PC-9 (cell line): ENCODE measurements at regions not wholly inside any gene's neighbourhood (a gene's known extent, or its start where the extent isn't known, plus 50 kb on each side); places are given as distances from the start of the nearest gene placed in this dataset.

Source experiments
- BruUV-seq: library from RNA; stranded (reverse); fragments of 400-500 nt; replicated peaks from 2 replicates; lab custom pipeline; 2021; lab: Mats Ljungman, UMichigan
- CTCF ChIA-PET: fragments of 300-600 bp; sonication (Branson Sonifier 250); formaldehyde crosslinking; loops from one replicate; lab custom pipeline; 2022; ENCODE audit warnings: antibody characterized with exemption; lab: Charles Lee
- POLR2A ChIA-PET: fragments of 300-600 bp; sonication (Branson Sonifier 250); formaldehyde crosslinking; loops from one replicate; lab custom pipeline; 2022; ENCODE audit warnings: antibody characterized with exemption; ENCODE audit not compliant: unreplicated experiment; lab: Charles Lee
- DNase-seq, 2 experiments: peaks; one replicate each; pipeline versions ENCODE4 v3.0.0 to v3.0.0-alpha.2; 2015 to 2022; ENCODE audit warnings: mixed read lengths in 1 of 2
- H2AFZ ChIP-seq: fragments of 200-600 bp; sonication (generic); 2 replicates; pipeline ENCODE4 v1.8.1; 2017; ENCODE audit warnings: antibody characterized with exemption
- H3F3A ChIP-seq: fragments of 200-600 bp; sonication (generic); 2 replicates; pipeline ENCODE4 v1.8.1; 2017; ENCODE audit warnings: antibody characterized with exemption, mild to moderate bottlenecking, low read depth; ENCODE audit not compliant: insufficient read depth
- H3K27ac ChIP-seq: fragments of 200-600 bp; sonication (generic); 2 replicates; pipeline ENCODE4 v1.6.1; 2016; ENCODE audit warnings: mixed run types
- H3K27me3 ChIP-seq: fragments of 200-600 bp; sonication (generic); 2 replicates; pipeline ENCODE4 v1.6.1; 2016; ENCODE audit warnings: low read depth, mixed run types; ENCODE audit not compliant: insufficient read depth
- H3K36me3 ChIP-seq: fragments of 200-600 bp; sonication (generic); 2 replicates; pipeline ENCODE4 v1.6.1; 2016; ENCODE audit warnings: low read depth, mixed run types
- H3K4me1 ChIP-seq: fragments of 200-600 bp; sonication (generic); replicated peaks from 2 replicates; pipeline ENCODE4 v1.6.1; 2016; ENCODE audit warnings: mixed run types; ENCODE audit not compliant: insufficient read depth
- H3K4me2 ChIP-seq: fragments of 200-600 bp; sonication (generic); 2 replicates; pipeline ENCODE4 v1.6.1; 2017; ENCODE audit warnings: mixed run types
- H3K4me3 ChIP-seq: fragments of 200-600 bp; sonication (generic); 2 replicates; pipeline ENCODE4 v1.6.1; 2016; ENCODE audit warnings: mixed run types
- H3K79me2 ChIP-seq: fragments of 200-600 bp; sonication (generic); 2 replicates; pipeline ENCODE4 v1.6.1; 2017; ENCODE audit warnings: low read depth, mixed run types
- H3K9me2 ChIP-seq: fragments of 200-600 bp; sonication (generic); 2 replicates; pipeline ENCODE4 v1.8.1; 2017; ENCODE audit warnings: mild to moderate bottlenecking; ENCODE audit not compliant: insufficient read depth
- H3K9me3 ChIP-seq: fragments of 200-600 bp; sonication (generic); 2 replicates; pipeline ENCODE4 v1.8.1; 2016; ENCODE audit warnings: low read depth; ENCODE audit not compliant: insufficient read depth
- H4K20me1 ChIP-seq: fragments of 200-600 bp; sonication (generic); 2 replicates; pipeline ENCODE4 v1.8.1; 2017; ENCODE audit not compliant: insufficient read depth
- CTCF ChIP-seq: fragments of 200-600 bp; sonication (generic); conservative IDR thresholded peaks from 2 replicates; pipeline ENCODE4 v1.6.1; 2017; ENCODE audit warnings: mixed run types, antibody characterized with exemption, mild to moderate bottlenecking, moderate library complexity
- EZH2 ChIP-seq: fragments of 200-600 bp; sonication (generic); IDR thresholded peaks from 2 replicates; pipeline ENCODE4 v1.8.0; 2017; ENCODE audit warnings: antibody characterized with exemption, low read depth
- intact Hi-C: fragments of 100-400 bp; cut with micrococcal nuclease; formaldehyde crosslinking; loops from one replicate; pipeline ENCODE4 v1.10.0; 2022; ENCODE audit not compliant: unreplicated experiment

GRCh38 chr6:145544041-145544440 is 191.3 kb downstream of the EPM2A start:
- no peaks in the 10 kb centered on the region for H3K27me3 ChIP-seq
- intact Hi-C loops, result no loop called here
- H4K20me1 ChIP-seq, result no peaks in the 10 kb centered on the region
- BruUV-seq, result no TSS peak
- no peak for TF ChIP-seq EZH2
- no peak for TF ChIP-seq CTCF
- 0 out of 2 replicates have a peak overlapping the region, but pooled peaks have one; percentile 23 for H2AFZ ChIP-seq
- no peaks in the 10 kb centered on the region for H3K9me2 ChIP-seq
- DNase-seq, result peak; percentile 52 to 57
- peak overlapping the region; percentile 11 for H3K4me2 ChIP-seq
- H3K9me3 ChIP-seq, result no peaks in the 10 kb centered on the region
- no peaks in the 10 kb centered on the region for H3K79me2 ChIP-seq
- H3K4me3 ChIP-seq, result no peak overlapping the region
- H3F3A ChIP-seq, result peaks cover 3% of the 10 kb centered on the region; the same call in 1 of the 2 replicates
- CTCF ChIA-PET, result no interaction called here
- POLR2A ChIA-PET, result interaction anchor here (0.6 kb wide), 1 partner anchor 12 kb away, joined by 5 read pairs; no protein-coding TSS in a partner anchor
- peak overlapping the region; percentile 48 for H3K27ac ChIP-seq
- peaks cover 18% of the 10 kb centered on the region for H3K4me1 ChIP-seq
- no peaks in the 10 kb centered on the region for H3K36me3 ChIP-seq

GRCh38 chr6:145544514-145544913 is 190.8 kb downstream of the EPM2A start:
- H3K4me1 ChIP-seq, result peaks cover 18% of the 10 kb centered on the region
- no peaks in the 10 kb centered on the region for H3K36me3 ChIP-seq
- intact Hi-C loops, result no loop called here
- peak overlapping the region; percentile 42 for H3K27ac ChIP-seq
- CTCF ChIA-PET, result no interaction called here
- H3K79me2 ChIP-seq, result no peaks in the 10 kb centered on the region
- no peak for DNase-seq
- no peaks in the 10 kb centered on the region for H3K9me2 ChIP-seq
- no peak overlapping the region for H3K4me3 ChIP-seq
- TF ChIP-seq CTCF (no peak), EZH2 (no peak)
- POLR2A ChIA-PET, result interaction anchor here (0.6 kb wide), 1 partner anchor 13 kb away, joined by 5 read pairs; no protein-coding TSS in a partner anchor
- peaks cover 3% of the 10 kb centered on the region; the same call in 1 of the 2 replicates for H3F3A ChIP-seq
- H2AFZ ChIP-seq, result no peak overlapping the region
- no peaks in the 10 kb centered on the region for H3K27me3 ChIP-seq
- no peaks in the 10 kb centered on the region for H4K20me1 ChIP-seq
- BruUV-seq, result no TSS peak
- H3K9me3 ChIP-seq, result no peaks in the 10 kb centered on the region
- peak overlapping the region; percentile 11; the same call in 1 of the 2 replicates for H3K4me2 ChIP-seq

GRCh38 chr6:145546265-145546664 is 189.1 kb downstream of the EPM2A start:
- Histone ChIP-seq H3K79me2 (no peaks in the 10 kb centered on the region), H3K4me1 (peaks cover 18% of the 10 kb centered on the region), H3K9me2 (no peaks in the 10 kb centered on the region), H4K20me1 (no peaks in the 10 kb centered on the region), H3K4me2 (no peak overlapping the region), H3F3A (peaks cover 3% of the 10 kb centered on the region; the same call in 1 of the 2 replicates), H3K9me3 (no peaks in the 10 kb centered on the region), H2AFZ (no peak overlapping the region), H3K27ac (no peak overlapping the region), H3K36me3 (no peaks in the 10 kb centered on the region), H3K4me3 (no peak overlapping the region), H3K27me3 (no peaks in the 10 kb centered on the region)
- TF ChIP-seq CTCF (no peak), EZH2 (no peak)
- intact Hi-C loops, result no loop called here
- POLR2A ChIA-PET, result interaction anchor here (0.7 kb wide), 1 partner anchor 1609 kb away, joined by 4 read pairs; no protein-coding TSS in a partner anchor
- BruUV-seq, result no TSS peak
- CTCF ChIA-PET, result no interaction called here
- DNase-seq, result no peak
